HL-60 (cell line): ENCODE measurements at regions not wholly inside any gene's neighbourhood (a gene's known extent, or its start where the extent isn't known, plus 50 kb on each side); places are given as distances from the start of the nearest gene placed in this dataset.

ENCODE experiments used
- CTCF ChIP-seq: IDR thresholded peaks from one replicate; pipeline ENCODE4 v1.5.1; 2011; ENCODE audit warnings: low read length, control low read depth, inconsistent platforms; ENCODE audit not compliant: insufficient read depth
- POLR2AphosphoS5 ChIP-seq: IDR thresholded peaks from 2 replicates; pipeline ENCODE4 v1.6.1; 2012; ENCODE audit warnings: low read depth
- SPI1 ChIP-seq: IDR thresholded peaks from 2 replicates; pipeline ENCODE4 v1.6.1; 2012; ENCODE audit warnings: low read depth, mild to moderate bottlenecking, borderline replicate concordance

- TF ChIP-seq CTCF (no peak), SPI1 (no peak), POLR2AphosphoS5 (no peak)
Observed at GRCh38 chr13:87005511-87005910, 665.7 kb upstream of the SLITRK5 start.
